ENCODE measurements at regions not wholly inside any gene's neighbourhood (a gene's known extent, or its start where the extent isn't known, plus 50 kb on each side); places are given as distances from the start of the nearest gene placed in this dataset.

- TF ChIP-seq CTCF (conservative IDR thresholded peaks at IDR 0.05; ENCODE audit: low read length): no peak
- no peak for TF ChIP-seq EZH2phosphoT487 (IDR thresholded peaks at IDR 0.05; ENCODE audit: borderline replicate concordance)
Observed at GRCh38 chr7:69412331-69413146, 185.7 kb upstream of the AUTS2 start.
